HG02678 (cell line): ENCODE measurements at regions not wholly inside any gene's neighbourhood (a gene's known extent, or its start where the extent isn't known, plus 50 kb on each side); places are given as distances from the start of the nearest gene placed in this dataset.

Experiments
- ATAC-seq: cut with Tn5 transposase; IDR thresholded peaks from one replicate; pipeline ENCODE4 v1.9.1; 2021; ENCODE audit warnings: mild to moderate bottlenecking, moderate library complexity; ENCODE audit not compliant: unreplicated experiment

- no peak for ATAC-seq
Measured at GRCh38 chr13:30033681-30034457, 183.5 kb upstream of the UBL3 start.

- no peak for ATAC-seq
Measured at GRCh38 chr13:30032263-30032662, 181.8 kb upstream of the UBL3 start.

- ATAC-seq = no peak
Measured at GRCh38 chr13:30031488-30031887, 181.1 kb upstream of the UBL3 start.

GRCh38 chr13:30030141-30030750 is 179.8 kb upstream of the UBL3 start:
- ATAC-seq = no peak

- ATAC-seq = no peak
Measured at GRCh38 chr13:30027569-30028455, 177.4 kb upstream of the UBL3 start.

- ATAC-seq = no peak
Measured at GRCh38 chr13:30026909-30027308, 176.5 kb upstream of the UBL3 start.

GRCh38 chr13:30026093-30026492 is 175.7 kb upstream of the UBL3 start:
- ATAC-seq = no peak

GRCh38 chr13:30025351-30025750 is 174.9 kb upstream of the UBL3 start:
- no peak for ATAC-seq

- ATAC-seq = no peak
Measured at GRCh38 chr13:30024125-30024865, 173.9 kb upstream of the UBL3 start.

- no peak for ATAC-seq
Measured at GRCh38 chr13:30023196-30023895, 172.9 kb upstream of the UBL3 start.

GRCh38 chr13:30022796-30023195 is 172.4 kb upstream of the UBL3 start:
- ATAC-seq = no peak

GRCh38 chr13:30022256-30022655 is 171.8 kb upstream of the UBL3 start:
- no peak for ATAC-seq

- ATAC-seq = no peak
Measured at GRCh38 chr13:30021611-30022010, 171.2 kb upstream of the UBL3 start.

GRCh38 chr13:30020726-30021312 is 170.4 kb upstream of the UBL3 start:
- no peak for ATAC-seq

GRCh38 chr13:30019648-30020626 is 169.5 kb upstream of the UBL3 start:
- no peak for ATAC-seq

GRCh38 chr13:30017880-30018279 is 167.5 kb upstream of the UBL3 start:
- ATAC-seq = no peak

GRCh38 chr13:30016398-30016797 is 166.0 kb upstream of the UBL3 start:
- ATAC-seq = no peak

- ATAC-seq = no peak
Measured at GRCh38 chr13:30009411-30009810, 159.0 kb upstream of the UBL3 start.

- ATAC-seq = no peak
Measured at GRCh38 chr13:30006246-30006645, 155.8 kb upstream of the UBL3 start.
